Endothelial cell of umbilical vein (primary cell): ENCODE measurements at regions not wholly inside any gene's neighbourhood (a gene's known extent, or its start where the extent isn't known, plus 50 kb on each side); places are given as distances from the start of the nearest gene placed in this dataset.

Experiments
- BruUV-seq: library from RNA; stranded (reverse); fragments of 400-500 nt; replicated peaks from 2 replicates; lab custom pipeline; 2021; lab: Mats Ljungman, UMichigan
- CTCF ChIA-PET: fragments of 300-600, 350-600 bp; sonication (Branson Sonifier 250); formaldehyde crosslinking; loops from one replicate; lab custom pipeline; 2021; ENCODE audit warnings: antibody characterized with exemption, inconsistent platforms; lab: Charles Lee
- POLR2A ChIA-PET: fragments of 300-600, 350-600 bp; sonication (Branson Sonifier 250); formaldehyde crosslinking; loops from one replicate; lab custom pipeline; 2021; ENCODE audit warnings: antibody characterized with exemption, inconsistent platforms; lab: Charles Lee
- DNase-seq: peaks from one replicate; pipeline ENCODE4 v3.0.0-alpha.2; 2011; ENCODE audit warnings: low read depth, low spot score
- FAIRE-seq: peaks from 2 replicates; lab custom pipeline; 2011; peaks lifted over from hg19 to GRCh38; lab: Jason Lieb, UNC
- H2AFZ ChIP-seq: 2 replicates; pipeline ENCODE4 v1.6.0; 2012; ENCODE audit warnings: low read depth, low read length, control low read depth, inconsistent platforms
- H3K27ac ChIP-seq: 2 replicates; pipeline ENCODE4 v1.5.1; 2011; ENCODE audit warnings: low read depth, mild to moderate bottlenecking, control low read depth, low read length, moderate library complexity; ENCODE audit not compliant: insufficient read depth
- H3K27me3 ChIP-seq, 2 experiments: 2 replicates each; pipeline versions ENCODE4 v1.6.0 to v1.6.1; 2011; ENCODE audit warnings: low read length in 2 of 2, mixed read lengths in 1 of 2; ENCODE audit not compliant: control insufficient read depth in 2 of 2, insufficient read depth in 2 of 2
- H3K36me3 ChIP-seq, 2 experiments: 2 replicates in 1 of 2; 3 replicates in 1 of 2; pipeline ENCODE4 v1.5.1; 2011; ENCODE audit warnings: low read length in 2 of 2, mild to moderate bottlenecking in 1 of 2, moderate library complexity in 1 of 2; ENCODE audit not compliant: control insufficient read depth in 2 of 2, insufficient read depth in 2 of 2; ENCODE audit errors: extremely low read depth in 1 of 2
- H3K4me1 ChIP-seq: 3 replicates; pipeline ENCODE4 v1.5.1; 2011; ENCODE audit warnings: mild to moderate bottlenecking, low read length; ENCODE audit not compliant: control insufficient read depth, insufficient read depth; ENCODE audit errors: extremely low read depth
- H3K4me2 ChIP-seq: 2 replicates; pipeline ENCODE4 v1.6.1; 2011; ENCODE audit warnings: low read length, control low read depth, mixed read lengths; ENCODE audit not compliant: insufficient read depth
- H3K4me3 ChIP-seq, 3 experiments: fragments of 200-600 bp in 1 of 3; sonication (generic), shearing (Covaris generic) in 1 of 3; replicated peaks in 1 of 3; 2 replicates each; pipeline ENCODE4 v1.5.1; 2011 to 2016; ENCODE audit warnings: control low read depth in 3 of 3, low read length in 3 of 3, mild to moderate bottlenecking in 2 of 3, inconsistent platforms in 1 of 3, low read depth in 1 of 3, moderate library complexity in 1 of 3; ENCODE audit not compliant: insufficient read depth in 1 of 3
- H3K79me2 ChIP-seq: 2 replicates; pipeline ENCODE4 v1.6.0; 2012; ENCODE audit warnings: low read length, inconsistent platforms; ENCODE audit not compliant: control insufficient read depth, insufficient read depth
- H3K9ac ChIP-seq: replicated peaks from 2 replicates; pipeline ENCODE3; 2011; ENCODE audit warnings: low read length, control low read depth; ENCODE audit not compliant: insufficient read depth; ENCODE audit errors: extremely low read depth
- H3K9me1 ChIP-seq: replicated peaks from 3 replicates; pipeline ENCODE4 v1.6.0; 2011; ENCODE audit warnings: mild to moderate bottlenecking, low read length; ENCODE audit not compliant: control insufficient read depth, insufficient read depth; ENCODE audit errors: extremely low read depth
- H3K9me3 ChIP-seq: replicated peaks from 2 replicates; pipeline ENCODE4 v1.5.1; 2012; ENCODE audit warnings: low read length, inconsistent platforms; ENCODE audit not compliant: control insufficient read depth, insufficient read depth
- H4K20me1 ChIP-seq: replicated peaks from 2 replicates; pipeline ENCODE3; 2011; ENCODE audit warnings: mild to moderate bottlenecking, low read length; ENCODE audit not compliant: control insufficient read depth, insufficient read depth; ENCODE audit errors: extremely low read depth
- CTCF ChIP-seq, 2 donors: IDR thresholded peaks; 1 replicate in 1 of 2; 2 replicates in 1 of 2; pipeline ENCODE4 v1.5.1; 2011; ENCODE audit warnings: low read length in 2 of 2, mild to moderate bottlenecking in 2 of 2, moderate library complexity in 2 of 2, control low read depth in 1 of 2, inconsistent platforms in 1 of 2, low read depth in 1 of 2; ENCODE audit not compliant: insufficient read depth in 1 of 2; ENCODE audit errors: extremely low read depth in 1 of 2
- EZH2 ChIP-seq: IDR thresholded peaks from 2 replicates; pipeline ENCODE4 v1.6.1; 2012; ENCODE audit warnings: borderline replicate concordance, low read depth, mild to moderate bottlenecking, moderate library complexity, low read length, inconsistent platforms; ENCODE audit not compliant: severe bottlenecking
- FOS ChIP-seq: IDR thresholded peaks from 2 replicates; pipeline ENCODE4 v1.6.1; 2011; ENCODE audit warnings: mild to moderate bottlenecking, low read length, moderate library complexity, borderline replicate concordance; ENCODE audit not compliant: insufficient read depth
- GATA2 ChIP-seq: IDR thresholded peaks from 2 replicates; pipeline ENCODE4 v1.7.0; 2011; ENCODE audit warnings: low read depth, mild to moderate bottlenecking, moderate library complexity, mixed read lengths, low read length; ENCODE audit not compliant: insufficient read length, insufficient read depth
- JUN ChIP-seq: IDR thresholded peaks from 2 replicates; pipeline ENCODE4 v1.6.1; 2011; ENCODE audit warnings: borderline replicate concordance, low read depth; ENCODE audit not compliant: insufficient read length, insufficient read depth
- MAX ChIP-seq: IDR thresholded peaks from 2 replicates; pipeline ENCODE4 v1.6.1; 2011; ENCODE audit not compliant: insufficient read depth, insufficient read length
- MYC ChIP-seq: IDR thresholded peaks from one replicate; pipeline ENCODE4 v1.6.1; 2011; ENCODE audit warnings: mild to moderate bottlenecking, low read depth, low read length
- POLR2A ChIP-seq: IDR thresholded peaks from 2 replicates; pipeline ENCODE4 v1.6.1; 2012; ENCODE audit warnings: low read depth, mild to moderate bottlenecking, control low read depth, low read length
- POLR2AphosphoS5 ChIP-seq: IDR thresholded peaks from 2 replicates; pipeline ENCODE4 v1.6.1; 2012; ENCODE audit warnings: low read depth, mild to moderate bottlenecking, control low read depth, low read length, moderate library complexity; ENCODE audit not compliant: insufficient read depth
- dilution Hi-C: fragments of 300-500 bp; cut with MboI; formaldehyde crosslinking; loops from one replicate; pipeline ENCODE4 v1.15.0; 2019; ENCODE audit warnings: low sequenced_read_pairs; ENCODE audit not compliant: extremely low pct_ligation_motif_present
- intact Hi-C: fragments of 100-400 bp; cut with micrococcal nuclease; formaldehyde crosslinking; loops from one replicate; pipeline ENCODE4 v1.10.0; 2022

- no peak overlapping the region for H2AFZ ChIP-seq
- no peak overlapping the region for H3K4me2 ChIP-seq
- no peak for DNase-seq
- H3K27me3 ChIP-seq, result no peaks in the 10 kb centered on the region
- H3K27ac ChIP-seq, result no peak overlapping the region
- no peaks in the 10 kb centered on the region for H4K20me1 ChIP-seq
- no peak overlapping the region for H3K9ac ChIP-seq
- BruUV-seq, result no TSS peak
- no peaks in the 10 kb centered on the region for H3K4me1 ChIP-seq
- TF ChIP-seq EZH2 (no peak), POLR2A (no peak), GATA2 (no peak), MAX (no peak)
- ChIA-PET CTCF (no interaction called here), POLR2A (no interaction called here)
- H3K36me3 ChIP-seq, result no peaks in the 10 kb centered on the region
- FAIRE-seq, result no peak
- H3K4me3 ChIP-seq, result no peak overlapping the region
- H3K9me3 ChIP-seq, result peaks cover 5% of the 10 kb centered on the region
- intact Hi-C loops, result no loop called here
- no peaks in the 10 kb centered on the region for H3K79me2 ChIP-seq
- H3K9me1 ChIP-seq, result no peaks in the 10 kb centered on the region
- dilution Hi-C loops, result no loop called here
Measured at GRCh38 chr2:8310557-8311455, 371.1 kb upstream of the ID2 start.

- TF ChIP-seq MAX (no peak), POLR2AphosphoS5 (no peak), CTCF (IDR thresholded peaks at IDR 0.05; ENCODE audit: extremely low read depth in 1 of 2, insufficient read depth in 1 of 2, low read depth in 1 of 2, low read length in 2 of 2) (no peak), EZH2 (no peak), POLR2A (no peak), MYC (no peak), JUN (no peak), FOS (no peak), GATA2 (no peak)
- no peak for DNase-seq
- Histone ChIP-seq H3K4me3 (no peak overlapping the region), H4K20me1 (no peaks in the 10 kb centered on the region), H3K4me1 (no peaks in the 10 kb centered on the region), H3K4me2 (no peak overlapping the region), H3K9me1 (no peaks in the 10 kb centered on the region), H3K36me3 (no peaks in the 10 kb centered on the region), H3K9me3 (peaks cover 5% of the 10 kb centered on the region), H3K79me2 (no peaks in the 10 kb centered on the region), H3K27ac (no peak overlapping the region), H2AFZ (no peak overlapping the region), H3K27me3 (no peaks in the 10 kb centered on the region), H3K9ac (no peak overlapping the region)
- POLR2A ChIA-PET, result no interaction called here
- no peak for FAIRE-seq
- no TSS peak for BruUV-seq
- dilution Hi-C loops, result no loop called here
- CTCF ChIA-PET, result no interaction called here
- intact Hi-C loops, result no loop called here
Measured at GRCh38 chr2:8312221-8312620, 369.6 kb upstream of the ID2 start.
